ENCODE measurements at regions not wholly inside any gene's neighbourhood (a gene's known extent, or its start where the extent isn't known, plus 50 kb on each side); places are given as distances from the start of the nearest gene placed in this dataset.

DNA sequence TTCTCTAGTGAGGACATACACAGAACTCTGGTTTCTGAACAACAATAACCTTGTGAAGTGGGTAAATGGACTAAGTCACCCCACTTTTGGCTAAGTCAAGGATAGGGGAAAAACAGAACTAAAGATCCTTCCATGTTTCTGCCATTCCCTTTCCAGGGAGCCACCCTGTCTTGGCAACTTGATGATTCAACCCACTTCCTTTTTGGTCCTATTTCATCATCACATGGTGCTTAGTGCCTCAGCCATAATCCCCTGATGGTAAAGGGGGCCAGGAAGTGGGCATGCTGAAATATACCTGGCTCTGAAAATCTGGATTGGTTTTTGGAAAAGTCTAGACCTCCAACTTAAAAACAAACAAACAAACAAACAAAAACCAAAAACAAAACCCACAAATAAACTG, 206.4 kb upstream of the FOXD3 start:
- Mint-ChIP-seq H3K9me3 (peaks cover 0 to 2% (median 0%) of the 10 kb centered on the region in 5 donors), H3K27ac (no peak overlapping the region), H3K27me3 (no peaks in the 10 kb centered on the region), H3K4me3 (no peak overlapping the region), H3K36me3 (no peaks in the 10 kb centered on the region), H3K4me1 (no peaks in the 10 kb centered on the region)
- Histone ChIP-seq H3K27ac (ENCODE audit: low read depth, low read length) (no peak overlapping the region), H3K4me3 (ENCODE audit: low read length) (no peak overlapping the region), H3K36me3 (ENCODE audit: insufficient read depth, low read length) (no peaks in the 10 kb centered on the region), H3K27me3 (ENCODE audit: insufficient read depth, low read length, poor library complexity, severe bottlenecking) (no peaks in the 10 kb centered on the region), H3K4me1 (ENCODE audit: insufficient read depth, low read length) (no peaks in the 10 kb centered on the region), H3K9me3 (ENCODE audit: low read length) (no peaks in the 10 kb centered on the region)
- no peak for DNase-seq
- ChIA-PET POLR2A (no interaction called here), CTCF (no interaction called here)

DNA sequence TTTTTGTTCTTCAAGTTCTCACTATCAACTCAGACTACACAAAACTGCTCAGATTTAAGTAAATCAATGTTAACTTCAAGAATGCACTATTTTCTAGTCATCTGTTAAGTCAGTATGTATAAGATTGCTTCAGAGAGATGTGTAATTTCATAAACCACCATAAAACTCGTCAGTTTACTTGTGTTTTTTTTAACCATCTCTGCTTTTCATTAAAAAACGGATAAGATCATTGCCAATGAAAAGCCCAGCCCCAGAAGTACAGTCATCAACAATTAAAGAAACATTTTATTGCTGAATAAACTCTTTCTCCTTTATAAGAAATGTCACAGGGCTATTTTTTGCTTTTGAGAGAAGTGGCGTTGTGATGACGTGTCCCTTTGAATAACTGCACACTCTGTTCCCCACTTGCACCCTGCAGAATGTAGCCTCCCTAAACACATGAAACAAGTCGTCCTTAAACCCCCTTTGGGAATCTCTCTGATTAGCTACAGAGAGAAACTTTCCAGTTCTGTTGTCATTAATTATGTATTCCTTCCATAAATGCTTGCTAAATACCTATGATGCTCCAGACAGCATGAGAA, 202.7 kb upstream of the FOXD3 start:
- Histone ChIP-seq H3K27me3 (ENCODE audit: insufficient read depth, low read length, poor library complexity, severe bottlenecking) (no peaks in the 10 kb centered on the region), H3K27ac (ENCODE audit: low read depth, low read length) (no peak overlapping the region), H3K36me3 (ENCODE audit: insufficient read depth, low read length) (no peaks in the 10 kb centered on the region), H3K9me3 (ENCODE audit: low read length) (no peaks in the 10 kb centered on the region), H3K4me1 (ENCODE audit: insufficient read depth, low read length) (no peaks in the 10 kb centered on the region), H3K4me3 (ENCODE audit: low read length) (no peak overlapping the region)
- H3K4me3 Mint-ChIP-seq: no peak overlapping the region
- H3K9me3 Mint-ChIP-seq: peaks cover 0 to 2% (median 0%) of the 10 kb centered on the region in 5 donors
- ChIA-PET CTCF (no interaction called here), POLR2A (no interaction called here)
- no peak overlapping the region for H3K27ac Mint-ChIP-seq
- no peaks in the 10 kb centered on the region for H3K4me1 Mint-ChIP-seq
- no peaks in the 10 kb centered on the region for H3K36me3 Mint-ChIP-seq
- H3K27me3 Mint-ChIP-seq: peaks cover 0 to 1% of the 10 kb centered on the region in 2 donors
- DNase-seq: no peak

DNA sequence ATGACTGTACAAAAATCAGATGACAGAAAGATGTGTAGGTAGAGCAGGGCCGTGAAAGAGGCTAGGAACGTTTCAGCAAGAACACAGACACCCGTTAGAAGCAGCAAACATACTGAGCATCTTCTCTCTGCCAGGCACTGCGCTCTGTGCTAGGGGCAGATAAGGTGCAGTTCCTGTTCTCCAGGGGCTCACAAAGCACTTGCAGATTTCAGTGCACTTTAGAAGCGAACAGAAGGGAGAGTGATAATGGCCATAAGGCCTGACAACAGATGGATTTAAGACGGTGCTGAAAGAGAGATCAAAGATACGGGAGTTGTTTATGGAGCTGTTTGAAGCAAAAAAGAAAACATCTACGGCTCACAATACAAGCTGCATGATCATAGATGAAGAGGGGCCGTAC, 200.3 kb upstream of the FOXD3 start:
- Histone ChIP-seq H3K9me3 (ENCODE audit: low read length) (no peaks in the 10 kb centered on the region), H3K4me3 (ENCODE audit: low read length) (no peak overlapping the region), H3K27ac (ENCODE audit: low read depth, low read length) (no peak overlapping the region), H3K4me1 (ENCODE audit: insufficient read depth, low read length) (no peaks in the 10 kb centered on the region), H3K27me3 (ENCODE audit: insufficient read depth, low read length, poor library complexity, severe bottlenecking) (no peaks in the 10 kb centered on the region), H3K36me3 (ENCODE audit: insufficient read depth, low read length) (no peaks in the 10 kb centered on the region)
- Mint-ChIP-seq H3K4me1 (no peaks in the 10 kb centered on the region), H3K27me3 (peaks cover 0 to 1% of the 10 kb centered on the region in 2 donors), H3K4me3 (no peak overlapping the region), H3K27ac (no peak overlapping the region), H3K9me3 (no peaks in the 10 kb centered on the region), H3K36me3 (no peaks in the 10 kb centered on the region)
- DNase-seq: no peak
- CTCF ChIA-PET: no interaction called here
- POLR2A ChIA-PET: no interaction called here

DNA sequence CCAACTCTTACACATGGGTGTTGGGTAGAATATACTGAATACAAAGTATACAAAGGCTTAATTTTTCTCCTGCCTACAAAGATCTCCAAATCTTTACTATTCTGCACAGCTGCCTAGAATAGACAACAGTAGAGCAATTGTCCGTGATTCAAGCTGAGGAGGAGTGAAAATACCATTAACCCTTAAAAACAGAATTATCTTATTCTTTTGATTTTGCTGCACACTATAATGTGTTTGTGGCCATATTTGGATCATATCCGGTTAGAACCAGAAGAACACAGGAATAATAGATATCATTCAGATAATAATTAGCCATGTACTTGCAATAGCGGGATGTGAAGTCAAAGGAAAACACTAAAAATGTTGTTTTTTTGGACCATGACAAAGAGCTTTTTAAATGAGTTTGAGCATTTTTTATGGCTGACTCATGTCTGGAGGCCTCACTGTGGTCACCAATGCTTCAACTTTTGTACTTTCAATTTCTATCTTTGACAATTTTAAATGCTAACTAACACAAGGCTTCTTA, 197.6 kb upstream of the FOXD3 start:
- H3K36me3 Mint-ChIP-seq: no peaks in the 10 kb centered on the region
- no peaks in the 10 kb centered on the region for H3K9me3 ChIP-seq (ENCODE audit: low read length)
- DNase-seq: no peak
- H3K4me1 ChIP-seq (ENCODE audit: insufficient read depth, low read length): no peaks in the 10 kb centered on the region
- H3K9me3 Mint-ChIP-seq: no peaks in the 10 kb centered on the region
- H3K4me3 Mint-ChIP-seq: no peak overlapping the region
- no peaks in the 10 kb centered on the region for H3K4me1 Mint-ChIP-seq
- H3K27me3 Mint-ChIP-seq: peaks cover 1 to 13% of the 10 kb centered on the region in 2 donors
- no peaks in the 10 kb centered on the region for H3K27me3 ChIP-seq (ENCODE audit: insufficient read depth, low read length, poor library complexity, severe bottlenecking)
- ChIA-PET CTCF (no interaction called here), POLR2A (no interaction called here)
- no peak overlapping the region for H3K27ac ChIP-seq (ENCODE audit: low read depth, low read length)
- H3K4me3 ChIP-seq (ENCODE audit: low read length): no peak overlapping the region
- no peak overlapping the region for H3K27ac Mint-ChIP-seq
- H3K36me3 ChIP-seq (ENCODE audit: insufficient read depth, low read length): no peaks in the 10 kb centered on the region

DNA sequence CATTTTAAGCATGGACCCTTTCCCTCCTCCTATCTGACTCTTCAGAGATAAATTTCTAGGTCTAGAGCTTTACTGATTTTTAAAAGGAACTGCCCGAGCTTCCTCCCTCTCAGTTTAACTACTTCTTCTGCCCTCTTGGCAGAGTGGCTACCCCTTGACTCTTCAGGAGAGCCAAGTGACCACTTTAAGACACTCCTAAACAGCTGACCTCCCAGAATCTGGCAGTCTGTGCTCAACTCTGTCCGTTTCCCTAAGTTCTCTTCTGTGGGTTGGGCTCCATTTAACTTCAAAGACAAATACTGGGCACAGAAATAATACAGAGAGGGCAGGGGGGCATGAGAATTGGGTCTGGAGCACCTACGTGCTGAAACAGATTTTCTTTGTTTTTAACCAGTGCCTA, 196.3 kb upstream of the FOXD3 start:
- Histone ChIP-seq H3K4me1 (ENCODE audit: insufficient read depth, low read length) (no peaks in the 10 kb centered on the region), H3K4me3 (ENCODE audit: low read length) (no peak overlapping the region), H3K36me3 (ENCODE audit: insufficient read depth, low read length) (no peaks in the 10 kb centered on the region), H3K27ac (ENCODE audit: low read depth, low read length) (no peak overlapping the region), H3K27me3 (ENCODE audit: insufficient read depth, low read length, poor library complexity, severe bottlenecking) (no peaks in the 10 kb centered on the region), H3K9me3 (ENCODE audit: low read length) (no peaks in the 10 kb centered on the region)
- H3K27me3 Mint-ChIP-seq: peaks cover 3 to 20% of the 10 kb centered on the region in 2 donors
- H3K27ac Mint-ChIP-seq: no peak overlapping the region
- no peaks in the 10 kb centered on the region for H3K4me1 Mint-ChIP-seq
- no peaks in the 10 kb centered on the region for H3K9me3 Mint-ChIP-seq
- CTCF ChIA-PET: no interaction called here
- no peaks in the 10 kb centered on the region for H3K36me3 Mint-ChIP-seq
- no peak overlapping the region for H3K4me3 Mint-ChIP-seq
- POLR2A ChIA-PET: no interaction called here
- DNase-seq: no peak

DNA sequence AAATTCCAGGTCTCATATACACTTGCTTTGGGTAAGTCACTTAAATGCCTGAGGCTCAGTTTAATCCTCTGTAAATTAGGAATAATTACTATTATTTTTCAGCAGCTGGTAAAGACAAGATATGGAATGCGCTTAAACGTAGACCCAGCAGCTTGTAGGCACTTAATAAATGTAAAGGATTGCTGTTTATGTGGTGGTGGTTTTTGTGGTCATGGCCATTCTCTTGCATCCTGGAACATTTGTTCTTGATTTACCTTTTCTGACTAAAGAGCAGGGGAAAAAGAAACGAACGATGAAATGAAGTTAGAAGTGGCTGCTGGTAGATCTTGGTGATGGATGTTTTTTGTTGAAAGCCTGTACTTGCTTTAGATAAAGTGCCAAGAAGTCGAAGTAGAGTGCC, 195.0 kb upstream of the FOXD3 start:
- peaks cover 3 to 22% of the 10 kb centered on the region in 2 donors for H3K27me3 Mint-ChIP-seq
- CTCF ChIA-PET: no interaction called here
- Histone ChIP-seq H3K27me3 (ENCODE audit: insufficient read depth, low read length, poor library complexity, severe bottlenecking) (no peaks in the 10 kb centered on the region), H3K4me1 (ENCODE audit: insufficient read depth, low read length) (no peaks in the 10 kb centered on the region), H3K9me3 (ENCODE audit: low read length) (no peaks in the 10 kb centered on the region), H3K27ac (ENCODE audit: low read depth, low read length) (no peak overlapping the region), H3K36me3 (ENCODE audit: insufficient read depth, low read length) (no peaks in the 10 kb centered on the region), H3K4me3 (ENCODE audit: low read length) (no peak overlapping the region)
- H3K4me1 Mint-ChIP-seq: no peaks in the 10 kb centered on the region
- no peak for DNase-seq
- no peaks in the 10 kb centered on the region for H3K9me3 Mint-ChIP-seq
- H3K27ac Mint-ChIP-seq: no peak overlapping the region
- POLR2A ChIA-PET: no interaction called here
- no peaks in the 10 kb centered on the region for H3K36me3 Mint-ChIP-seq
- no peak overlapping the region for H3K4me3 Mint-ChIP-seq

DNA sequence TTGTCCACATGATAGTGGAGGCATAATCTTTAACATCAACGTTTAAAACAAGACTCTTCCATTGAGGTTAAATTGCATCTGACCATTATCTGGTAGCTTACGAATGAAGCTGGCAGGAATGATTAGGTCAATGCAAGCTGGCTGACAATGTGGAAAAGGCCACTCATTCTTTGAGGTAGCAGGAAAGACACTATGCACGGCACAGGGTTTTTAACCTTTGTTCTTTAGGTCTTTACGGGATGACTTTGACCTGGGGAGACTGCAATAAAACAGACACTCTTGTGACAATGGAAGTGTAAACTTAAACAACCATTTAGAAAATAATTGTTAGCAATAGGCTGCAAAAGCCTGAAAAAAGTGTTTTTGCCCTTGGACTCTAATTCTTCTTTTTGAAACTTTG, 193.8 kb upstream of the FOXD3 start:
- no peaks in the 10 kb centered on the region for H3K9me3 ChIP-seq (ENCODE audit: low read length)
- H3K36me3 Mint-ChIP-seq: no peaks in the 10 kb centered on the region
- H3K4me1 ChIP-seq (ENCODE audit: insufficient read depth, low read length): no peaks in the 10 kb centered on the region
- no peaks in the 10 kb centered on the region for H3K36me3 ChIP-seq (ENCODE audit: insufficient read depth, low read length)
- H3K4me1 Mint-ChIP-seq: no peaks in the 10 kb centered on the region
- H3K4me3 Mint-ChIP-seq: no peak overlapping the region
- POLR2A ChIA-PET: no interaction called here
- no peak overlapping the region for H3K27ac ChIP-seq (ENCODE audit: low read depth, low read length)
- no peak overlapping the region for H3K4me3 ChIP-seq (ENCODE audit: low read length)
- H3K27me3 ChIP-seq (ENCODE audit: insufficient read depth, low read length, poor library complexity, severe bottlenecking): no peaks in the 10 kb centered on the region
- CTCF ChIA-PET: no interaction called here
- H3K27ac Mint-ChIP-seq: no peak overlapping the region
- no peaks in the 10 kb centered on the region for H3K9me3 Mint-ChIP-seq
- H3K27me3 Mint-ChIP-seq: peaks cover 3 to 25% of the 10 kb centered on the region in 2 donors
- DNase-seq: no peak

DNA sequence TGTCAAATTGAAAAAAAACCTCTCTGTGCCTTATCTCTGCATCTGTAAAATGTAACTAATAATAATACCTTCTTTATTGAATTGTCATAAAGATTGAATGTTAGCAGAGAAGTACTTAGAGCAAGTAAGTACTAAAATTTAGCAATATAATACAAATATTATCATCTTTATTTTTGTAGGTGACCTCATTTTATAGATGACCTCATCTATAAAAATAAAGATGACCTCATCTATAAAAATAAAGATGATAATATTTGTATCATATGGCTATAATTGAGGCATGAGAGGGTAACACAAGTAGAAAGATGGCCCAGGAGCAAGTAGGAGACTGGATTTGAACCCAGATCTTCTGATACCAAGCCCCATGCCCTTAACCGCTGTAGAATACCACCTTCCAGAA, 193.2 kb upstream of the FOXD3 start:
- H3K4me1 Mint-ChIP-seq: no peaks in the 10 kb centered on the region
- Histone ChIP-seq H3K4me3 (ENCODE audit: low read length) (no peak overlapping the region), H3K27ac (ENCODE audit: low read depth, low read length) (no peak overlapping the region), H3K27me3 (ENCODE audit: insufficient read depth, low read length, poor library complexity, severe bottlenecking) (no peaks in the 10 kb centered on the region), H3K36me3 (ENCODE audit: insufficient read depth, low read length) (no peaks in the 10 kb centered on the region), H3K4me1 (ENCODE audit: insufficient read depth, low read length) (no peaks in the 10 kb centered on the region), H3K9me3 (ENCODE audit: low read length) (no peaks in the 10 kb centered on the region)
- H3K9me3 Mint-ChIP-seq: no peaks in the 10 kb centered on the region
- no peak for DNase-seq
- no peak overlapping the region for H3K4me3 Mint-ChIP-seq
- peaks cover 1 to 25% of the 10 kb centered on the region in 2 donors for H3K27me3 Mint-ChIP-seq
- ChIA-PET POLR2A (no interaction called here), CTCF (no interaction called here)
- no peak overlapping the region for H3K27ac Mint-ChIP-seq
- H3K36me3 Mint-ChIP-seq: no peaks in the 10 kb centered on the region

DNA sequence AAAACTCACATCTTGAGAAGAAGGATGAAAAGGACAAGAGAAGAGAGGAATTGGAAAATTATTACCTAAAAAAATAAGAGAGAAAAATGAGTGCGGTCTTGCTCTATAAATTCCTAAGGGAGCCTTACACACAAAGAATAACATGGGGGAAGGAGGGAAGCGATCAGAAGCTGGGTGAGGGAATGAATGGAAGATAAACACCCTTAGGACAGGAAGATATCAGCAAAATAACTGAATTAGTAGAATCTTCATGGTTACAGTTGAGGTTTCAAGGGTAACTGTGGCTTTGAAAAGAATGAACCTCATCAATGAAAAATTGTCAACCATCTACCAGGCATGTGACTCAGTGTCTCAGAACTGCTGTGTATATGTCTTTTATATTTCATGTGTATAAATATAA, 192.5 kb upstream of the FOXD3 start:
- no peak overlapping the region for H3K4me3 Mint-ChIP-seq
- no peak for DNase-seq
- Histone ChIP-seq H3K4me1 (ENCODE audit: insufficient read depth, low read length) (no peaks in the 10 kb centered on the region), H3K9me3 (ENCODE audit: low read length) (no peaks in the 10 kb centered on the region), H3K4me3 (ENCODE audit: low read length) (no peak overlapping the region), H3K36me3 (ENCODE audit: insufficient read depth, low read length) (no peaks in the 10 kb centered on the region), H3K27ac (ENCODE audit: low read depth, low read length) (no peak overlapping the region), H3K27me3 (ENCODE audit: insufficient read depth, low read length, poor library complexity, severe bottlenecking) (no peaks in the 10 kb centered on the region)
- ChIA-PET POLR2A (no interaction called here), CTCF (no interaction called here)
- peaks cover 1 to 25% of the 10 kb centered on the region in 2 donors for H3K27me3 Mint-ChIP-seq
- no peaks in the 10 kb centered on the region for H3K4me1 Mint-ChIP-seq
- no peak overlapping the region for H3K27ac Mint-ChIP-seq
- H3K9me3 Mint-ChIP-seq: no peaks in the 10 kb centered on the region
- no peaks in the 10 kb centered on the region for H3K36me3 Mint-ChIP-seq

Measured in CD8-positive, alpha-beta memory T cell (primary cell).